ENCODE measurements at regions not wholly inside any gene's neighbourhood (a gene's known extent, or its start where the extent isn't known, plus 50 kb on each side); places are given as distances from the start of the nearest gene placed in this dataset.

DNA sequence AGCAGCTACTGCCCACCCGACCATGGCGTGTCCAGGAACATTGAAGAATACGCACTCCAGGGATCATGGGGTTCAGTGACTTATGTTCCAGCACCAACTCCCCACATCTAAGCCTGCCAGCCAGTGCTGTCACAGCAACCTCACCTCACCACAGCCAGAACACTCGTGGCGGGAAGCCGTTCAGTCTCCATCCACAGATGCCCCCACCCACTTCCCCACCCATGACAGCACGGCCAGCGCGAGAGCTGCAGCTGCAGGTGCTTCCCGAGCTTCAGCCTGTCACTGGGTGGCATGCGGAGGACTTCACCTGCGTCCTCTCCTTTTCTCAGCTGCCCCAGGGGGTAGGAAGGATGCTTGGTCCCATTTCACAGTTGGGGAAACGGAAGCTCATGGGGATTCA is 50.3 kb downstream of the RBFOX3 start:
- Histone ChIP-seq H2AFZ (ENCODE audit: low read depth, low read length) (no peak overlapping the region), H3K4me1 (ENCODE audit: insufficient read depth, low read length) (no peaks in the 10 kb centered on the region), H3K79me2 (ENCODE audit: insufficient read depth, low read length) (no peaks in the 10 kb centered on the region), H3K9me3 (ENCODE audit: insufficient read depth, low read length, severe bottlenecking) (peaks cover under 1% of the 10 kb centered on the region), H3K4me3 (ENCODE audit: low read depth in 1 of 2, low read length in 2 of 2) (no peak overlapping the region), H3K36me3 (ENCODE audit: insufficient read depth, low read length) (no peaks in the 10 kb centered on the region), H3K9ac (ENCODE audit: low read depth, low read length) (no peak overlapping the region), H3K4me2 (ENCODE audit: insufficient read depth, low read length) (no peak overlapping the region), H4K20me1 (ENCODE audit: insufficient read depth, low read length) (no peaks in the 10 kb centered on the region), H3K27me3 (ENCODE audit: insufficient read depth, low read length, poor library complexity) (no peaks in the 10 kb centered on the region), H3K27ac (ENCODE audit: low read length) (no peak overlapping the region)
- ATAC-seq (ENCODE audit: insufficient read depth, low read depth), result no peak
- TF ChIP-seq, protein P1, sequence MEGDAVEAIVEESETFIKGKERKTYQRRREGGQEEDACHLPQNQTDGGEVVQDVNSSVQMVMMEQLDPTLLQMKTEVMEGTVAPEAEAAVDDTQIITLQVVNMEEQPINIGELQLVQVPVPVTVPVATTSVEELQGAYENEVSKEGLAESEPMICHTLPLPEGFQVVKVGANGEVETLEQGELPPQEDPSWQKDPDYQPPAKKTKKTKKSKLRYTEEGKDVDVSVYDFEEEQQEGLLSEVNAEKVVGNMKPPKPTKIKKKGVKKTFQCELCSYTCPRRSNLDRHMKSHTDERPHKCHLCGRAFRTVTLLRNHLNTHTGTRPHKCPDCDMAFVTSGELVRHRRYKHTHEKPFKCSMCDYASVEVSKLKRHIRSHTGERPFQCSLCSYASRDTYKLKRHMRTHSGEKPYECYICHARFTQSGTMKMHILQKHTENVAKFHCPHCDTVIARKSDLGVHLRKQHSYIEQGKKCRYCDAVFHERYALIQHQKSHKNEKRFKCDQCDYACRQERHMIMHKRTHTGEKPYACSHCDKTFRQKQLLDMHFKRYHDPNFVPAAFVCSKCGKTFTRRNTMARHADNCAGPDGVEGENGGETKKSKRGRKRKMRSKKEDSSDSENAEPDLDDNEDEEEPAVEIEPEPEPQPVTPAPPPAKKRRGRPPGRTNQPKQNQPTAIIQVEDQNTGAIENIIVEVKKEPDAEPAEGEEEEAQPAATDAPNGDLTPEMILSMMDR (IDR thresholded peaks at IDR 0.05; ENCODE audit: borderline replicate concordance, extremely low read depth, low read length, poor library complexity, severe bottlenecking), result no peak
- TF ChIP-seq EZH2 (IDR thresholded peaks at IDR 0.05; ENCODE audit: borderline replicate concordance, low read depth, low read length, severe bottlenecking), result no peak
- no peak for DNase-seq

DNA sequence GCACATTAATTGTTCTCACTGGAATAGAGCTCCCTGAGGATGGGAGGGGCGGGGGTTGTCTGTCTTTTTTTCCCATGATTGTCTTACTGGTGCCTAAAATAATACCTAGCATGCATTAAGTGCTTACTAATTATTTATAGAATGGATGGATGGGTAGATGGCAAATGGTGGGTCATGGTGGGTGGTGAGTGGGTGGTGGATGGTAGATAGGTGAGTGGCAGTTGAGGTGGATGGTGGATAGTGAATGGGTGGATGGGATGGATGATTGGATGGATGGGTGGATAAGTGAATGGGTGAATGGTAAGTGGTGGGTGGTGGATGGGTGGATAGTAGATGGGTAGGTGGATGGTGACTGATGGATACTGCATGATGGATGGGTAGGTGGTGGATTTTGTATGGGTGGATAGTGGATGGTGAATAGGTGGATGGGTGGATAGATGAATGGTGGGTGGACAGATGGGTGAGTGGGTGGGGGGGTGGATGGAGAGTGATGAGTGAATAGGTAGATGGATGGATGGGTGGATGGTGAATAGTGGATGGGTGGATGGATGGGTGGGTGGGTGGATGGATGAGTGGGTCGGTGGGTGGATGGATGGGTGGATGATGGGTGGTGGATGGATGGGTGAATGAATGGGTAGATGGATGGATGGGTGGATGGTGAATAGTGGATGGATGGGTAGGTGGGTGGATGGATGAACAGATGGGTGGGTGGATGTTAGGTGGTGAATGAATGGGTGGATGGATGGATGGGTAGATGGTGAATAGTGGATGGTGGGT is 51.6 kb downstream of the RBFOX3 start:
- Histone ChIP-seq H3K4me1 (ENCODE audit: insufficient read depth, low read length) (no peaks in the 10 kb centered on the region), H2AFZ (ENCODE audit: low read depth, low read length) (no peak overlapping the region), H3K4me3 (ENCODE audit: low read depth in 1 of 2, low read length in 2 of 2) (no peak overlapping the region), H3K4me2 (ENCODE audit: insufficient read depth, low read length) (no peak overlapping the region), H3K9ac (ENCODE audit: low read depth, low read length) (no peak overlapping the region), H3K79me2 (ENCODE audit: insufficient read depth, low read length) (no peaks in the 10 kb centered on the region), H3K36me3 (ENCODE audit: insufficient read depth, low read length) (no peaks in the 10 kb centered on the region), H3K27ac (ENCODE audit: low read length) (no peak overlapping the region), H4K20me1 (ENCODE audit: insufficient read depth, low read length) (no peaks in the 10 kb centered on the region), H3K27me3 (ENCODE audit: insufficient read depth, low read length, poor library complexity) (no peaks in the 10 kb centered on the region), H3K9me3 (ENCODE audit: insufficient read depth, low read length, severe bottlenecking) (peaks cover 3% of the 10 kb centered on the region)
- TF ChIP-seq, protein P1 (IDR thresholded peaks at IDR 0.05; ENCODE audit: borderline replicate concordance, extremely low read depth, low read length, poor library complexity, severe bottlenecking), result no peak
- TF ChIP-seq EZH2 (IDR thresholded peaks at IDR 0.05; ENCODE audit: borderline replicate concordance, low read depth, low read length, severe bottlenecking), result no peak
- ATAC-seq (ENCODE audit: insufficient read depth, low read depth) (no peak), DNase-seq (no peak)

DNA sequence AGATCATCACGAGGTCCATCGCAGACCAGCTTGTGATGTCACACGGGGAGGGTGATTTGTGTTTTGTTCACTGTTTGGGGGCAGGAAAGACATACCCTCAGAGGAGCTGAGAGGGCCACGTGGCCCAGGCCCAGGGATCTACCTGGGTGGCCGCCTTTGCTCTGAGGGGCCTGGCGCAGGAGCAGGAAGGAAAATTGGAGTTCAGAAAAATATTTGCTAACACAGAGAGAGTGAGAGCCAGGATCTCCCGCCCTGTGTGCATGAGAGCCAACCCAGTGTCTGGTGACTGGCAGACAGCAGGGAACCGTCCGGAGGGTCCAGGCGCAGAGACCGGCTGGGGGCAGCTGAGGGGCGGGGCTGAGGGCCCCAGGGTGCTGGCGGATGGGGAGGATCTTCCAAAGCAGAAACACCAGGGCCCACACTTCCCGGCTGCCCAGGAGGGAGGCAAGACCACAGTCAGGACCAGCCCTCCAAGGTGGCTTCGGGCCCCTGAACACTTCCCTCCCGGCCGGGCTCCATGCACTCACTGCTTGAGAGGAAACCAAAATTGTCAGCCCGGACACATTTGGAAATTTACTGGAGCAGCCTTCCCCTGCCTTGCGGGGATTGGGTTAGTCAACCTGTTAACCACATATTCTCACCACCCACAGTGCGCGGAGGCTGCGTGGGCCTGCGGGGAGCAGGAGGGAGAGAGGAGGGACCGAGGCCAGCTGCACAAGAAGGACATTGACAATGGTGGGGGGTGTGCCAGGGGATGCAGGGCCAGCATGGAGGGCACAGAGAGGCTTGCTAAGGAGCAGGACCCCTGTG is 52.6 kb downstream of the RBFOX3 start:
- no peaks in the 10 kb centered on the region for H3K4me1 ChIP-seq (ENCODE audit: insufficient read depth, low read length)
- no peak for DNase-seq
- no peak overlapping the region for H3K9ac ChIP-seq (ENCODE audit: low read depth, low read length)
- H3K27ac ChIP-seq (ENCODE audit: low read length), result no peak overlapping the region
- H3K27me3 ChIP-seq (ENCODE audit: insufficient read depth, low read length, poor library complexity), result no peaks in the 10 kb centered on the region
- H3K36me3 ChIP-seq (ENCODE audit: insufficient read depth, low read length), result no peaks in the 10 kb centered on the region
- ATAC-seq (ENCODE audit: insufficient read depth, low read depth), result no peak
- H4K20me1 ChIP-seq (ENCODE audit: insufficient read depth, low read length), result no peaks in the 10 kb centered on the region
- H3K79me2 ChIP-seq (ENCODE audit: insufficient read depth, low read length), result no peaks in the 10 kb centered on the region
- TF ChIP-seq EZH2 (IDR thresholded peaks at IDR 0.05; ENCODE audit: borderline replicate concordance, low read depth, low read length, severe bottlenecking), result no peak
- TF ChIP-seq, protein P1 (IDR thresholded peaks at IDR 0.05; ENCODE audit: borderline replicate concordance, extremely low read depth, low read length, poor library complexity, severe bottlenecking), result no peak
- peaks cover 3% of the 10 kb centered on the region for H3K9me3 ChIP-seq (ENCODE audit: insufficient read depth, low read length, severe bottlenecking)
- no peak overlapping the region for H3K4me3 ChIP-seq (ENCODE audit: low read depth in 1 of 2, low read length in 2 of 2)
- no peak overlapping the region for H2AFZ ChIP-seq (ENCODE audit: low read depth, low read length)
- H3K4me2 ChIP-seq (ENCODE audit: insufficient read depth, low read length), result no peak overlapping the region

Data from DND-41 (cell line).